ENCODE measurements at regions not wholly inside any gene's neighbourhood (a gene's known extent, or its start where the extent isn't known, plus 50 kb on each side); places are given as distances from the start of the nearest gene placed in this dataset.
"Not testable (repeated sequence)": the region's sequence is repeated elsewhere in the genome, so short reads cannot be mapped to it uniquely, and the experiment has no call there.

- H3K27ac Mint-ChIP-seq = no peak overlapping the region
- ATAC-seq (no peak), DNase-seq (no peak)
- H3K4me3 Mint-ChIP-seq = no peak overlapping the region
- no peaks in the 10 kb centered on the region for H3K36me3 Mint-ChIP-seq
- peaks cover 0 to 2% (median 0%) of the 10 kb centered on the region in 5 donors for H3K27me3 Mint-ChIP-seq
- peaks cover 0 to 10% (median 2%) of the 10 kb centered on the region in 9 donors for H3K9me3 Mint-ChIP-seq
- no peaks in the 10 kb centered on the region for H3K4me1 Mint-ChIP-seq
- POLR2A ChIA-PET = no interaction called here
Measured at GRCh38 chr3:169029674-169030285, 633.7 kb downstream of the MECOM start.

GRCh38 chr3:169028716-169029115 is 634.8 kb downstream of the MECOM start:
- peaks cover 0 to 2% (median 0%) of the 10 kb centered on the region in 5 donors for H3K27me3 Mint-ChIP-seq
- no peaks in the 10 kb centered on the region for H3K4me1 Mint-ChIP-seq
- H3K36me3 Mint-ChIP-seq = no peaks in the 10 kb centered on the region
- H3K4me3 Mint-ChIP-seq = no peak overlapping the region
- no peak for DNase-seq
- POLR2A ChIA-PET = no interaction called here
- peaks cover 0 to 10% (median 2%) of the 10 kb centered on the region in 9 donors for H3K9me3 Mint-ChIP-seq
- no peak overlapping the region for H3K27ac Mint-ChIP-seq
- no peak for ATAC-seq

- ATAC-seq = no peak
- no peaks in the 10 kb centered on the region for H3K36me3 Mint-ChIP-seq
- POLR2A ChIA-PET = no interaction called here
- DNase-seq = no peak
- H3K4me3 Mint-ChIP-seq = no peak overlapping the region
- H3K4me1 Mint-ChIP-seq = no peaks in the 10 kb centered on the region
- H3K27ac Mint-ChIP-seq = no peak overlapping the region
- H3K9me3 Mint-ChIP-seq = peaks cover 0 to 4% (median 0%) of the 10 kb centered on the region in 9 donors
- peaks cover 0 to 3% (median 0%) of the 10 kb centered on the region in 5 donors for H3K27me3 Mint-ChIP-seq
Measured at GRCh38 chr3:169026543-169027182, 636.8 kb downstream of the MECOM start.

- no peak for DNase-seq
- POLR2A ChIA-PET = no interaction called here
- Mint-ChIP-seq H3K4me3 (no peak overlapping the region), H3K4me1 (no peaks in the 10 kb centered on the region), H3K27ac (no peak overlapping the region), H3K36me3 (no peaks in the 10 kb centered on the region), H3K27me3 (peaks cover 0 to 3% (median 0%) of the 10 kb centered on the region in 5 donors), H3K9me3 (peaks cover 0 to 4% (median 0%) of the 10 kb centered on the region in 9 donors)
- ATAC-seq = no peak
Measured at GRCh38 chr3:169022457-169022856, 641.1 kb downstream of the MECOM start.

- Mint-ChIP-seq H3K4me1 (no peaks in the 10 kb centered on the region), H3K9me3 (peaks cover 0 to 2% (median 0%) of the 10 kb centered on the region in 9 donors), H3K4me3 (no peak overlapping the region), H3K27me3 (peaks cover 0 to 1% (median 0%) of the 10 kb centered on the region in 5 donors), H3K27ac (no peak overlapping the region), H3K36me3 (no peaks in the 10 kb centered on the region)
- POLR2A ChIA-PET = no interaction called here
- no peak for ATAC-seq
- DNase-seq = no peak
Measured at GRCh38 chr3:169020371-169020770, 643.1 kb downstream of the MECOM start.

- no peaks in the 10 kb centered on the region for H3K27me3 Mint-ChIP-seq
- no peak overlapping the region for H3K4me3 Mint-ChIP-seq
- H3K36me3 Mint-ChIP-seq = no peaks in the 10 kb centered on the region
- ATAC-seq (no peak), DNase-seq (no peak)
- POLR2A ChIA-PET = no interaction called here
- peaks cover 0 to 8% (median 0%) of the 10 kb centered on the region in 9 donors for H3K9me3 Mint-ChIP-seq
- no peaks in the 10 kb centered on the region for H3K4me1 Mint-ChIP-seq
- H3K27ac Mint-ChIP-seq = no peak overlapping the region
Measured at GRCh38 chr3:169009453-169009852, 654.1 kb downstream of the MECOM start.

- H3K9me3 Mint-ChIP-seq = peaks cover 0 to 8% (median 0%) of the 10 kb centered on the region in 9 donors
Measured at GRCh38 chr3:169008776-169009358, 654.6 kb downstream of the MECOM start.

GRCh38 chr3:169007145-169007544 is 656.4 kb downstream of the MECOM start:
- Mint-ChIP-seq H3K4me1 (no peaks in the 10 kb centered on the region), H3K27ac (no peak overlapping the region), H3K4me3 (no peak overlapping the region), H3K36me3 (no peaks in the 10 kb centered on the region), H3K9me3 (peaks cover 0 to 8% (median 0%) of the 10 kb centered on the region in 9 donors), H3K27me3 (no peaks in the 10 kb centered on the region)
- POLR2A ChIA-PET = no interaction called here
- DNase-seq = no peak
- no peak for ATAC-seq

More at GRCh38 chr3:169008776-169009358, 654.6 kb downstream of the MECOM start:
- Mint-ChIP-seq H3K27ac (no peak overlapping the region), H3K4me1 (no peaks in the 10 kb centered on the region), H3K36me3 (no peaks in the 10 kb centered on the region), H3K4me3 (no peak overlapping the region), H3K27me3 (no peaks in the 10 kb centered on the region)
- POLR2A ChIA-PET = no interaction called here
- ATAC-seq (no peak), DNase-seq (no peak)

- H3K36me3 Mint-ChIP-seq, H3K9me3 Mint-ChIP-seq, POLR2A ChIA-PET, H3K4me1 Mint-ChIP-seq, DNase-seq, H3K27me3 Mint-ChIP-seq, ATAC-seq, H3K27ac Mint-ChIP-seq, H3K4me3 Mint-ChIP-seq: not testable (repeated sequence)
Measured at GRCh38 chr3:169006398-169006797, 657.1 kb downstream of the MECOM start.

- H3K27me3 Mint-ChIP-seq = no peaks in the 10 kb centered on the region
Measured at GRCh38 chr3:169002689-169003088, 660.8 kb downstream of the MECOM start.

GRCh38 chr3:168998792-168999191 is 664.7 kb downstream of the MECOM start:
- DNase-seq = no peak
- no peak for ATAC-seq
- Mint-ChIP-seq H3K27me3 (no peaks in the 10 kb centered on the region), H3K4me1 (no peaks in the 10 kb centered on the region), H3K27ac (no peak overlapping the region), H3K9me3 (peaks cover 0 to 4% (median 0%) of the 10 kb centered on the region in 9 donors), H3K36me3 (no peaks in the 10 kb centered on the region), H3K4me3 (no peak overlapping the region)
- POLR2A ChIA-PET = no interaction called here

More at GRCh38 chr3:169002689-169003088, 660.8 kb downstream of the MECOM start:
- Mint-ChIP-seq H3K27ac (no peak overlapping the region), H3K4me3 (no peak overlapping the region), H3K4me1 (no peaks in the 10 kb centered on the region), H3K36me3 (no peaks in the 10 kb centered on the region), H3K9me3 (peaks cover 0 to 4% (median 1%) of the 10 kb centered on the region in 9 donors)
- ATAC-seq (no peak), DNase-seq (no peak)
- POLR2A ChIA-PET = no interaction called here

GRCh38 chr3:168997488-168997887 is 666.0 kb downstream of the MECOM start:
- Mint-ChIP-seq H3K27ac (no peak overlapping the region), H3K36me3 (no peaks in the 10 kb centered on the region), H3K9me3 (peaks cover 0 to 4% (median 0%) of the 10 kb centered on the region in 9 donors), H3K4me3 (no peak overlapping the region), H3K4me1 (no peaks in the 10 kb centered on the region), H3K27me3 (no peaks in the 10 kb centered on the region)
- POLR2A ChIA-PET = no interaction called here
- DNase-seq (no peak), ATAC-seq (no peak)

- peaks cover 0 to 8% (median under 1%) of the 10 kb centered on the region in 9 donors for H3K9me3 Mint-ChIP-seq
- no peaks in the 10 kb centered on the region for H3K27me3 Mint-ChIP-seq
- ATAC-seq = no peak
- H3K4me3 Mint-ChIP-seq = no peak overlapping the region
- POLR2A ChIA-PET = no interaction called here
- no peaks in the 10 kb centered on the region for H3K4me1 Mint-ChIP-seq
- no peaks in the 10 kb centered on the region for H3K36me3 Mint-ChIP-seq
- DNase-seq = no peak
- H3K27ac Mint-ChIP-seq = no peak overlapping the region
Measured at GRCh38 chr3:168996622-168997021, 666.9 kb downstream of the MECOM start.
